GM06990 (cell line): ENCODE measurements at regions not wholly inside any gene's neighbourhood (a gene's known extent, or its start where the extent isn't known, plus 50 kb on each side); places are given as distances from the start of the nearest gene placed in this dataset.

Experiments
- DNase-seq: peaks from one replicate; pipeline ENCODE4 v3.0.0-alpha.2; 2011; ENCODE audit not compliant: insufficient read length; ENCODE audit errors: extremely low read depth
- H3K27me3 ChIP-seq: replicated peaks from 2 replicates; pipeline ENCODE4 v1.6.0; 2011; ENCODE audit warnings: low read length; ENCODE audit not compliant: control insufficient read depth, insufficient read depth
- H3K36me3 ChIP-seq: 2 replicates; pipeline ENCODE4 v1.5.1; 2011; ENCODE audit warnings: low read length; ENCODE audit not compliant: control insufficient read depth, insufficient read depth
- H3K4me3 ChIP-seq: replicated peaks from 2 replicates; pipeline ENCODE4 v1.5.1; 2011; ENCODE audit warnings: low read depth, mild to moderate bottlenecking, control low read depth, low read length
- CTCF ChIP-seq: IDR thresholded peaks from 2 replicates; pipeline ENCODE4 v1.5.1; 2011; ENCODE audit warnings: low read length, control low read depth, mild to moderate bottlenecking, inconsistent platforms; ENCODE audit not compliant: insufficient read depth, poor library complexity, severe bottlenecking

GRCh38 chr1:191852907-191853306 is 305.4 kb upstream of the RGS18 start:
- no peak for TF ChIP-seq CTCF
- H3K27me3 ChIP-seq: no peaks in the 10 kb centered on the region
- H3K36me3 ChIP-seq: no peaks in the 10 kb centered on the region
- H3K4me3 ChIP-seq: no peak overlapping the region
- no peak for DNase-seq

GRCh38 chr1:191857600-191857999 is 300.7 kb upstream of the RGS18 start:
- H3K27me3 ChIP-seq: no peaks in the 10 kb centered on the region
- no peak for DNase-seq
- no peaks in the 10 kb centered on the region for H3K36me3 ChIP-seq
- H3K4me3 ChIP-seq: no peak overlapping the region
- TF ChIP-seq CTCF: no peak

GRCh38 chr1:191865479-191865878 is 292.8 kb upstream of the RGS18 start:
- no peak for TF ChIP-seq CTCF
- no peak for DNase-seq
- H3K4me3 ChIP-seq: no peak overlapping the region
- H3K36me3 ChIP-seq: no peaks in the 10 kb centered on the region
- no peaks in the 10 kb centered on the region for H3K27me3 ChIP-seq

- Histone ChIP-seq H3K27me3 (no peaks in the 10 kb centered on the region), H3K4me3 (no peak overlapping the region), H3K36me3 (no peaks in the 10 kb centered on the region)
- DNase-seq: no peak
- TF ChIP-seq CTCF: no peak
Measured at GRCh38 chr1:191866155-191866554, 292.1 kb upstream of the RGS18 start.

GRCh38 chr1:191869790-191870312 is 288.4 kb upstream of the RGS18 start:
- Histone ChIP-seq H3K27me3 (no peaks in the 10 kb centered on the region), H3K36me3 (no peaks in the 10 kb centered on the region), H3K4me3 (no peak overlapping the region)
- DNase-seq: no peak
- no peak for TF ChIP-seq CTCF

GRCh38 chr1:191870490-191870889 is 287.8 kb upstream of the RGS18 start:
- TF ChIP-seq CTCF: no peak
- no peaks in the 10 kb centered on the region for H3K36me3 ChIP-seq
- no peaks in the 10 kb centered on the region for H3K27me3 ChIP-seq
- no peak for DNase-seq
- H3K4me3 ChIP-seq: no peak overlapping the region
